ENCODE measurements at regions not wholly inside any gene's neighbourhood (a gene's known extent, or its start where the extent isn't known, plus 50 kb on each side); places are given as distances from the start of the nearest gene placed in this dataset.

GRCh38 chr14:76696791-76697190 lies 64.5 kb upstream of the VASH1 start:
- TF ChIP-seq CTCF (IDR thresholded peaks at IDR 0.05; ENCODE audit: low read length), result no peak
- TF ChIP-seq EZH2phosphoT487 (IDR thresholded peaks at IDR 0.05; ENCODE audit: low read length), result no peak

Data from MM.1S (cell line).